Spleen (tissue), 11 donors: ENCODE measurements at regions not wholly inside any gene's neighbourhood (a gene's known extent, or its start where the extent isn't known, plus 50 kb on each side); places are given as distances from the start of the nearest gene placed in this dataset.

Experiments
- DNase-seq: peaks from one replicate; pipeline ENCODE4 v3.0.0-alpha.2; 2020
- H3K27ac ChIP-seq, 8 donors: fragments of 200-600 bp; sonication (generic) in 7 of 8; 1 replicate in 4 of 8; 2 replicates in 4 of 8; pipeline versions ENCODE4 v1.5.0 to v1.8.0; 2016 to 2021; ENCODE audit warnings: inconsistent platforms in 4 of 8, mild to moderate bottlenecking in 4 of 8, moderate library complexity in 1 of 8
- H3K27me3 ChIP-seq, 7 donors: fragments of 200-600 bp; sonication (generic) in 6 of 7; replicated peaks in 1 of 7; 1 replicate in 4 of 7; 2 replicates in 3 of 7; pipeline versions ENCODE4 v1.5.0 to v1.8.0; 2016 to 2021; ENCODE audit warnings: inconsistent platforms in 3 of 7, mild to moderate bottlenecking in 1 of 7
- H3K36me3 ChIP-seq, 6 donors: fragments of 200-600 bp; sonication (generic) in 5 of 6; 1 replicate in 4 of 6; 2 replicates in 2 of 6; pipeline versions ENCODE4 v1.5.0 to v1.8.0; 2016 to 2021; ENCODE audit warnings: inconsistent platforms in 2 of 6
- H3K4me1 ChIP-seq, 6 donors: fragments of 200-600 bp; sonication (generic) in 5 of 6; 1 replicate in 3 of 6; 2 replicates in 3 of 6; pipeline versions ENCODE4 v1.5.0 to v1.8.0; 2016 to 2021; ENCODE audit warnings: inconsistent platforms in 3 of 6
- H3K4me3 ChIP-seq, 8 donors: fragments of 200-600 bp; sonication (generic) in 7 of 8; 1 replicate in 4 of 8; 2 replicates in 4 of 8; pipeline versions ENCODE4 v1.5.0 to v1.8.0; 2016 to 2021; ENCODE audit warnings: inconsistent platforms in 4 of 8, mild to moderate bottlenecking in 4 of 8, moderate library complexity in 2 of 8
- H3K9me3 ChIP-seq, 8 donors: fragments of 200-600 bp; sonication (generic) in 7 of 8; 1 replicate in 4 of 8; 2 replicates in 4 of 8; pipeline versions ENCODE4 v1.5.0 to v1.8.0; 2016 to 2021; ENCODE audit warnings: inconsistent platforms in 4 of 8
- POLR2A ChIP-seq, 3 donors: fragments of 450-650 bp; IDR thresholded peaks; one replicate each; pipeline ENCODE4 v1.5.1; 2017; ENCODE audit warnings: antibody characterized with exemption in 3 of 3, mild to moderate bottlenecking in 1 of 3
- POLR2AphosphoS5 ChIP-seq, 3 donors: sonication (generic); formaldehyde crosslinking; IDR thresholded peaks; one replicate each; pipeline ENCODE4 v1.5.1; 2017; ENCODE audit warnings: antibody characterized with exemption in 3 of 3
- WGBS, 5 donors: extraction: QIAGEN DNeasy Blood & Tissue Kit in 3 of 5; methylation state at CpG; one replicate each; pipeline versions ENCODE4 v1.1.5 to v1.1.7; 2013 to 2018; 5-methylcytosine and 5-hydroxymethylcytosine counted together
- intact Hi-C: fragments of 100-400 bp; cut with DNase I; formaldehyde crosslinking; loops from one replicate; pipeline ENCODE4 v1.15.0; 2023; ENCODE audit warnings: low total_unique reads
- TF ChIP-seq, protein P1 (sequence below), 11 experiments: fragments of 200-600 bp in 7 of 11; fragments of 450-650 bp in 4 of 11; sonication (generic) in 4 of 11; IDR thresholded peaks in 8 of 11; conservative IDR thresholded peaks in 3 of 11; 1 replicate in 7 of 11; 2 replicates in 4 of 11; pipeline versions ENCODE4 v1.4.0 to v1.8.0; 2016 to 2021; ENCODE audit warnings: antibody characterized with exemption in 11 of 11, inconsistent platforms in 4 of 11, mild to moderate bottlenecking in 1 of 11
- donor health status: healthy with polysubstance abuse.
- donor health status: DM: no; HTN: no; CAD: no; lungs with moderate emphysema.
- donor health status: DM: no; HTN: no; CAD: no.
- donor health status: Bipolar disorder and iron deficiency.
- donor health status: healthy.
- donor health status: DM: no; HTN: no; CAD: no.
- donor health status: DM: yes; HTN: yes; CAD: no.

DNA sequence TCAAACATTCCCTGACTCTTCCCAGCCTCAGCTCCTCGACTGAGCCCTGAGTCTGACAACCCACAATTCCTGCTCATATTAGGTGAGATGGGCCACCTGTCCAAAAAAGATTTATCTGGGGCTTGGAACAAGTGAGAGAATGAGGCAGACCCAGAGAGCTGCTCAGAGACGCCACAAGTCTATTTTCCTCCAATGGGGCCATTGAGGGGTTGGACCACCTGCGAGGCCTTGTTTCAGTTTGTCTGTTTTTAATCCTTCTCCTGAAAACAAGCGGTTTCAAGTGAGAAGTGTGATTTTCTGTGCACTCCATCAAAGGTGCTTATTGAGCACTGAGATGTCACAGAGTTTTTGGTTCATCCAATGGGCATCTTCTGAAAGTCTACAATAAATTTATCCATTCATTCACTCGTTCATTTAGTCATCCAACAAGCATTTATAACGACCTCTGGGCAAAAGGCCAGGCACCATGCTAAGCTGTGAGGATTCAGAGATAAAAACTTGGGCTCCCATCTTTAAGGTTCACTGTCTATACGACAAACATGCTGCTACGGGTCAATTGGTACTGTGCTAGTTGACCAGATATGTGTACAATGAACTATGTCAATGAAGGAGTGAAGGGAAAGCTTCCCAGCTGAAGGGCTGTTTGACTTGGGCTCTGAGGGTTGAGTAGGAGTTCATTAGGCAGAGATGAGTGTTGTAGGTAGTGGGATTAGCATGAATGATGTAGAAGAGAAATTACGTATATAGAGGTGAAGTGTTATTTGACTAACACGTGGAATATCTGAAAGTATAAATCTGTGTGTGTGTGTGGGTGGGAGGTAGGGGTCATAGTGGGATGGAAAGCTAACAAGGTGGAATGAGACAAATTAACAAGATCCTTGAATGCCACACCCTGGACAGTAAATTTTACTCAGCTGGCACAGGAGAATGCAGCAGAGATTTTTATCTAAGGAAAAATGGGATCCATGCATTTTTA is 168.9 kb downstream of the MIAT start:
- no peak for DNase-seq
- H3K27me3 ChIP-seq = no peaks in the 10 kb centered on the region
- TF ChIP-seq, protein P1, sequence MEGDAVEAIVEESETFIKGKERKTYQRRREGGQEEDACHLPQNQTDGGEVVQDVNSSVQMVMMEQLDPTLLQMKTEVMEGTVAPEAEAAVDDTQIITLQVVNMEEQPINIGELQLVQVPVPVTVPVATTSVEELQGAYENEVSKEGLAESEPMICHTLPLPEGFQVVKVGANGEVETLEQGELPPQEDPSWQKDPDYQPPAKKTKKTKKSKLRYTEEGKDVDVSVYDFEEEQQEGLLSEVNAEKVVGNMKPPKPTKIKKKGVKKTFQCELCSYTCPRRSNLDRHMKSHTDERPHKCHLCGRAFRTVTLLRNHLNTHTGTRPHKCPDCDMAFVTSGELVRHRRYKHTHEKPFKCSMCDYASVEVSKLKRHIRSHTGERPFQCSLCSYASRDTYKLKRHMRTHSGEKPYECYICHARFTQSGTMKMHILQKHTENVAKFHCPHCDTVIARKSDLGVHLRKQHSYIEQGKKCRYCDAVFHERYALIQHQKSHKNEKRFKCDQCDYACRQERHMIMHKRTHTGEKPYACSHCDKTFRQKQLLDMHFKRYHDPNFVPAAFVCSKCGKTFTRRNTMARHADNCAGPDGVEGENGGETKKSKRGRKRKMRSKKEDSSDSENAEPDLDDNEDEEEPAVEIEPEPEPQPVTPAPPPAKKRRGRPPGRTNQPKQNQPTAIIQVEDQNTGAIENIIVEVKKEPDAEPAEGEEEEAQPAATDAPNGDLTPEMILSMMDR (IDR thresholded peaks at IDR 0.05 in 8 of 11, conservative IDR thresholded peaks at IDR 0.05 in 3 of 11) = no peak
- TF ChIP-seq POLR2AphosphoS5 (IDR thresholded peaks at IDR 0.05) (no peak), POLR2A (IDR thresholded peaks at IDR 0.05) (no peak)
- H3K4me1 ChIP-seq = peaks cover 0 to 3% (median 0%) of the 10 kb centered on the region in 6 donors
- intact Hi-C loops = no loop called here
- no peak overlapping the region for H3K27ac ChIP-seq
- 75 to 83% (median 77%) methylated on average over 10 of the region's 10 CpGs for WGBS, 5 donors
- H3K9me3 ChIP-seq = no peaks in the 10 kb centered on the region
- H3K4me3 ChIP-seq = no peak overlapping the region
- no peaks in the 10 kb centered on the region for H3K36me3 ChIP-seq

- H3K27me3 ChIP-seq = no peaks in the 10 kb centered on the region
- 87 to 90% (median 87%) methylated on average over 4 of the region's 4 CpGs for WGBS, 5 donors
These were observed 170.2 kb downstream of the MIAT start for GRCh38 chr22:26827611-26828010.

DNA sequence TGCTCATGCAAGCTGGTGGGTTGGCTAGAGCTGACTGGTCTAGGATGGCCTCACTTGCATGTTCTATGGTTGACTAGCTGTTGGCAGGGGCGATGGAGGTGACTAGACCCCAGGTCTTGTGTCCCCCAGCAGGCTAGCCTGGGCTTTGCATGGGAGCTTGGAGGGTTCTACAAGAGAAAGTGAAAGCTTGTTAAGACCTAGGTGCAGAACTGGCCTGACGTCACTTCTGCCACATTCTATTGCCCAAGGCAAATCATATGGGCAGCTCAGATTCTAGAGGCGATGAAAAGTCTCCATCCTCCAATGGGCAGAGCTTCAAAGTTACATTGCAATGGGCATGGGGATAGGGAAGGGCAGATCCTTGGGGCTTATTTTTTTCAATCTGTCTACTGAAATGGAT is 170.9 kb downstream of the MIAT start:
- no peak for TF ChIP-seq POLR2AphosphoS5 (IDR thresholded peaks at IDR 0.05)
- TF ChIP-seq, protein P1 (IDR thresholded peaks at IDR 0.05 in 8 of 11, conservative IDR thresholded peaks at IDR 0.05 in 3 of 11) = no peak
- TF ChIP-seq POLR2A (IDR thresholded peaks at IDR 0.05) = no peak
- peaks cover 0 to 3% (median 0%) of the 10 kb centered on the region in 6 donors for H3K4me1 ChIP-seq
- no peak for DNase-seq
- H3K4me3 ChIP-seq = no peak overlapping the region
- H3K27me3 ChIP-seq = no peaks in the 10 kb centered on the region
- intact Hi-C loops = no loop called here
- no peaks in the 10 kb centered on the region for H3K36me3 ChIP-seq
- WGBS, 5 donors = 73 to 95% (median 84%) methylated on average over 2 to 3 of the region's 3 CpGs
- no peaks in the 10 kb centered on the region for H3K9me3 ChIP-seq
- H3K27ac ChIP-seq = no peak overlapping the region

More at GRCh38 chr22:26827611-26828010, 170.2 kb downstream of the MIAT start:
- TF ChIP-seq, protein P1 (IDR thresholded peaks at IDR 0.05 in 8 of 11, conservative IDR thresholded peaks at IDR 0.05 in 3 of 11) = no peak
- TF ChIP-seq POLR2A (IDR thresholded peaks at IDR 0.05) = no peak
- no peak for TF ChIP-seq POLR2AphosphoS5 (IDR thresholded peaks at IDR 0.05)
- Histone ChIP-seq H3K4me1 (peaks cover 0 to 3% (median 0%) of the 10 kb centered on the region in 6 donors), H3K9me3 (no peaks in the 10 kb centered on the region), H3K4me3 (no peak overlapping the region), H3K27ac (no peak overlapping the region), H3K36me3 (no peaks in the 10 kb centered on the region)
- intact Hi-C loops = no loop called here
- DNase-seq = no peak

DNA sequence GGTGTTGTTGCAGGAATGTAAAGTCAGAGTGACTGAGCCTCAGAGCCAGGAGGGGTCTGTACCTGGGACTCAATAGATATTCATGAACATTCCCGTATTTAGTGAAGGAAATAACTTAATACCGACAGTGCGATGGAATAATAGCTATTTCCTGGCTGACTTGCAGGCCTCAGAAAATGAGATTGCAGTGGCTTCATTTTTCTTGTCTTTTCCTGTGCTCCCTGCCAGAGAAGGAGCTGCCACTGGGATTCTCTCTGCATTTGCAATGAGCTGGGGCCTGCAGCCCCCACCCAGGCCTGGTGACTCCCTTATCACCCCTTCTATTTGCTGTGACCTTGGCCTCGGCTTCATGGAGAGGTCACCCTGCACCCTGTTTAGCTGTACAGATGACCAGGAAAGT is 173.4 kb downstream of the MIAT start:
- H3K4me1 ChIP-seq = peaks cover 0 to 3% (median 0%) of the 10 kb centered on the region in 6 donors
- no peak overlapping the region for H3K4me3 ChIP-seq
- no peaks in the 10 kb centered on the region for H3K9me3 ChIP-seq
- no peaks in the 10 kb centered on the region for H3K36me3 ChIP-seq
- WGBS, 5 donors = 66 to 78% (median 66%) methylated on average over 4 of the region's 4 CpGs
- H3K27ac ChIP-seq = no peak overlapping the region
- DNase-seq = no peak
- no peaks in the 10 kb centered on the region for H3K27me3 ChIP-seq
- intact Hi-C loops = no loop called here
- no peak for TF ChIP-seq POLR2A (IDR thresholded peaks at IDR 0.05)
- TF ChIP-seq, protein P1 (IDR thresholded peaks at IDR 0.05 in 8 of 11, conservative IDR thresholded peaks at IDR 0.05 in 3 of 11) = no peak
- no peak for TF ChIP-seq POLR2AphosphoS5 (IDR thresholded peaks at IDR 0.05)
